GM21367 (cell line): ENCODE measurements at regions not wholly inside any gene's neighbourhood (a gene's known extent, or its start where the extent isn't known, plus 50 kb on each side); places are given as distances from the start of the nearest gene placed in this dataset.
"Not testable (repeated sequence)": the region's sequence is repeated elsewhere in the genome, so short reads cannot be mapped to it uniquely, and the experiment has no call there.

Source experiments
- ATAC-seq: cut with Tn5 transposase; IDR thresholded peaks from one replicate; pipeline ENCODE4 v1.9.1; 2021; ENCODE audit not compliant: unreplicated experiment

- no peak for ATAC-seq
Measured at GRCh38 chr5:145660897-145661640, 174.1 kb downstream of the PRELID2 start.

GRCh38 chr5:145658435-145658834 is 176.7 kb downstream of the PRELID2 start:
- no peak for ATAC-seq

- ATAC-seq: not testable (repeated sequence)
Measured at GRCh38 chr5:145652700-145653099, 182.4 kb downstream of the PRELID2 start.

DNA sequence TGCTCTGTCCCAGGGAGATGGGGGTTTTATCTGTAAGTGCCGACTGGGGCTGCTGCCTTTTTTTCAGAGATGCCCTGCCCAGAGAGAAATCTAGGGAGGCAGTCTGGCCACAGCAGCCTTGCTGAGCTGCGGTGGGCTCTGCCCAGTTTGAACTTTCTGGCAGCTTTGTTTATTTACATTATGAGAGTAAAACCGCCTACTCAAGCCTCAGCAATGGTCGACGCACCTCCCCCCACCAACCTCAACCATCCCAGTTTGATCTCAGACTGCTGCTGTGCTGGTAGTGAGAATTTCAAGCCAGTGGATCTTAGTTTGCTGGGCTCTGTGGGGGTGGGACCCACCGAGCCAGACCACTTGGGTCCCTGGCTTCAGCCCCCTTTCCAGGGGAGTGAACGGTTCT is 188.0 kb downstream of the PRELID2 start:
- ATAC-seq: not testable (repeated sequence)

- ATAC-seq: not testable (repeated sequence)
Measured at GRCh38 chr5:145643214-145643613, 191.9 kb downstream of the PRELID2 start.

DNA sequence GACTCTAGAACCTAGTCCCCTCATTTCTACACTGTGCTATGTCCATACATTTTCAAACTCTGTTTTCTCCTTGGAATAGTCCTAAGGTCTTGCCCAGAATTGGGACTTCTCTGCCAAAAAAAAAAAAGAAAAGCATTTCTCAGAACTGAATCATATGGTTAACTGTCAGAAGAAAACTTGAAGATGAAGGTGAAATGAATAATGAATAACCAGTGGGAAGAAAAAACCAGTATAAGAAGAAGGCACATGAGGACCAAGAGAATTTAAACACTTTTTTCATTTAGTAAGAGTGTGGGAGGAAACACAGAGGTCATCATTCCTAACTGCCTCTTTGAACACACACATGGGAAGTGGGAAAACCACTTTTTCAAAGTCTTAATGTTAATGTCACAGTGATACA is 197.7 kb downstream of the PRELID2 start:
- ATAC-seq: no peak

GRCh38 chr5:145636371-145636770 is 198.8 kb downstream of the PRELID2 start:
- no peak for ATAC-seq

- no peak for ATAC-seq
Measured at GRCh38 chr5:145633474-145633873, 201.7 kb downstream of the PRELID2 start.

- no peak for ATAC-seq
Measured at GRCh38 chr5:145632701-145633100, 202.4 kb downstream of the PRELID2 start.

DNA sequence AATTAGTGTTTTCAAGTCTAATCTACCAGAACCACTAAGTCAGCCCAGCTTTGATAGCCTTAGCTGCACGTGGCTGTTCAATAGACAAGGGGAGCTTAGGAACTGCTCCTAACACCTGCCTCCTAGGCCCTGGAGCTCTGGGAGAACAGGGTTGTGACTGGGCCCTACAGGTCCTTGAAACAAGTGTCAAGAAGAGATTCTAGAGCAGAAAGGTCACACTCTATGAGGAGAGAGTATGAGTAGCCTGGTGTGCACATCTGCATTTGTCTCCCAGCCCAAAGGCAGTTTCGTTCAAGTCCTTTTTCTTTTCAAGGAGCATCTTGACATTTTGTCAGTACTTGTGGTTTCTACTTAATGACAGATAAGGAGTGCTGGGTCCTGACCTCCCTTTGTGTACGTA is 206.1 kb downstream of the PRELID2 start:
- ATAC-seq: no peak

DNA sequence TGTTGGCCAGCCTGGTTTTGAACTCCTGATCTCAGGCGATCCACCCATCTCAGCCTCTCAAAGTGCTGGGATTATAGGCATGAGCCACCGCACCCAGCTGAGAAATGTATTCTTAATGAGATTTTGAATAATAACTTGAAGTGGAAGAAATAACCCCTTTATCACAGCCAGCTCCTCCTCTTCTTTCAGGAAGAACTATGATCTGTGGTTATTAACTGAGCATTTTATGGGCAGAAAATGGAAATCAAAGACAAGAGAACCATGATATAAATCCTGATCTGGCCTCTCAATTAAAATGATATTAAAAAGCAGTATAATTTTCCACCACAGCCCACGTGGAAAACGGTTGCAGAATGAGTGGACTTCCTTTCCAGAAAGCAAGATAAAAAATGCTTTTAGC is 206.6 kb downstream of the PRELID2 start:
- ATAC-seq: no peak

DNA sequence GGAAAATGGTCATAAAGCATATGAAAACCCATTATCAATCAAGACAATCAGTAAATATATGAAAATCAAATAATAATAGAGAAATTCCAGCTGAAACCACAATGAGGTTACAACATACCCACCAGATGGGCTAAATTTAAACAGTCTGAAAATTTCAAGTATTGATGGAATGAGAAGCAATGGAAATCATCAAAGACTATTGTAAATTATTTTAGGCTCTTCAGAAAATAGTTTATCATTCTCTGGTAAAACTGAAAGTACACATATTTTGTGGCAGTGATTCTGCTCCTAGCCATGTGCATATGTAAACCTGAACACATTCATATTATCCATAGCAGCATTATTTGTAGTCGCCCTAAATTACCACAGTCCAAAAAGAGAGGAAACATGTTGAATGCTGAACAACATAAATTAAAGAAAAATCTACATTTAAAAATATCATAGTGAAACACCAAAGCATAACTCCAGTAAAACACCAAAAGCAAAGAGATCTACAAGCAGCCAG is 215.3 kb downstream of the PRELID2 start:
- no peak for ATAC-seq

DNA sequence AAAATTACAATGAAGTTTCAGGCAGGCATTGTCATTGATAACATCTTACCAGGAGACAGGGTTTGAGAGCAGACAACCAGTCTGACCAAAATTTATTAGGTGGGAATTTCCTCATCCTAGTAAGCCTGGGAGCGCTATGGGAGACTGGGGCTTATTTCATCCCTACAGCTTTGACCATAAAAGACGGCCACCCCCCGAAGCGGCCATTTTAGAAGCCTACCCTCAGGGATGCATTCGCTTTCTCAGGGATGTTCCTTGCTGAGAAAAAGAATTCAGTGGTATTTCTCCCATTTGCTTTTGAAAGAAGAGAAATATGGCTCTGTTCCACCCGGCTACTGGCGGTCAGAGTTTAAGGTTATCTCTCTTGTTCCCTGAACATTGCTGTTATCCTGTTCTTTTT is 218.4 kb downstream of the PRELID2 start:
- ATAC-seq: not testable (repeated sequence)

DNA sequence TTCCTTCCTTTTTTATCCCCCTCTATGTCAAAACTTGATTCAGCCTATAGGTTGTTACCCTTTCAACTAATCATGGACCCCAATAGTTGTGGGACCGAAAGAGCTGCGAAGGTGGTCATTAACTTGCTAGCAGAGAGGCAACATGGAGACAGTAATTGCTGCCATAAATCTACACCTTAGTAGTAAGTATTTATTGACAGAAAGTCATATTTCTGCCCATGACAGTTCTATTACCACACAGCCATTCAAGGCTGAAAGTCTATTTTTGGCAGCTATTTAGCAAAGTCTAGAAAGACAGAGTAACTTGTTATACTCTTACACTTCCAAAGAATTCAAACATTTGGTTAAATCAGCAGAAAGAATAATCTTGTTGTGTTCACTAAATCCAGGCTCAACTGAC is 236.2 kb downstream of the PRELID2 start:
- no peak for ATAC-seq

GRCh38 chr5:145598184-145598583 is 237.0 kb downstream of the PRELID2 start:
- no peak for ATAC-seq

- ATAC-seq: no peak
Measured at GRCh38 chr5:145591578-145591977, 243.6 kb downstream of the PRELID2 start.

GRCh38 chr5:145589063-145589462 is 246.1 kb downstream of the PRELID2 start:
- no peak for ATAC-seq

DNA sequence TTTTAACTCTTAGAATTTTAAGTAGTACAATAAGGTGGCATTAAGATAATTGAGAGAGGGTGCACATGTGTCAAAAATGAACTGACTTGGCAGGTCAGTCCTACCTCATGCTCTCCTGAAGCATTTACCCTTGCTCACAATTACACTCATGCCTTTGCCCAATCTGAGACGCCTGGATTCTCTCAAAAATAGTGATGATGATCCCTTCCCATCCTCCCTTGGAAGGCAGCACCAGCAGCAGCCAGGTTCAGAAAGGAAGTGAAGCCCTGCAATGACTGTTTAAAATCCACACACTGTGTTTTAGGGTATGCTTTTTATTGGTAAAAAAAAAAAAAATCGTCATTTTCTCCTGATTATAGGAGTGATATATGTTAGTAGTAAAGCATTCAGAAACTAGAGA is 246.6 kb downstream of the PRELID2 start:
- ATAC-seq: no peak

DNA sequence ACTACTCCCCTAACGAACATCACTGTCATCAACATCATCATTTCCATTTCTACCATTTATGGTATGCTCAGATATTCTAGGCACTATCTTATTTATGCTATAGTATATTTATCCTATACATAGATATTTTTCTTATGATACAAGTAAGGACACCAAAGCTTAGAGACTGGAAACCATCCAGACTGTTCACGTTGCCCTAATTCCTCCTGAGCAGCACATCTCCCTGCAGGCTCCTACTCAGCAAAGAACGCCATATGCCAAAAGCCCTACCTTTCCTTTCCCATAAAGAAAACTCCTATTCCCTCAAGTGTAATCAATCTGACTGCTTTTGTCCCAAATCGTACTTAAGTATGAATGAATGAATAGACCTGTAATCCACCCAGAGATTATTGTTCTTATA is 247.0 kb downstream of the PRELID2 start:
- no peak for ATAC-seq

DNA sequence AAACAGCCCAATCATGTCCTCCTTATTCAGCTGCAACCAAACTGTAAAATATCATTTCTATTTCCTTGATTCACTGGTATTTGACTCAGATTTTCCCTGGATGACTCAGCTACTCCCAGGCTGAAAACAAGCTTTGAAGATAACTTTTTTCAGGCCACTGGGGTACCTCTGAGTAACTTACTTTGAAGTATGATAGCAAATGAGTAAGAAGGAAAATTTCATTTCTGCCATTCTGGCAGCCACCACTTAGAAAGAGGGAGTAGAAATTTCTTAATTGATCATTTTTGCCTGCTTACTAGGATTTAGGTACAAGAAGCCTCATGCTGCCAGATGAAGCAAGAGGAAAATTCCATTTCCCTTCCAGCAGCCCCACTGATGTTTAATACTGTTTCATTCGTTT is 247.4 kb downstream of the PRELID2 start:
- no peak for ATAC-seq

DNA sequence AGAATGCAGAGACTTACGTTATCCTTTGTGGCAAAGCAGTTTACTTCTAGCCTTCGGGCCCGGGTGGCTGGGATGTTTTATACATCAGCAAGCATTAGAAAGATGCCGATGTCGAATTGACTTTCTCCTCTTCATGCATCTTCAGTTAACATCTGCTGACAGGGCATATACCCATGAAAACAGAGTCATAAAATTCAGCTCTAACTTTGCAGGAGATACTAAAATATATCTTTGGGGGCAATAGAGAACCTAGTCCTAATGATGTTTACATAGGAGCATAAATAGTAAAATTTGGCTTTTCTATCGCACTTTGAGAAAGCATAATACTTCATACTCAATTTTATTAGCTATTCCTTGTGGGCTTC is 247.9 kb downstream of the PRELID2 start:
- ATAC-seq: no peak

DNA sequence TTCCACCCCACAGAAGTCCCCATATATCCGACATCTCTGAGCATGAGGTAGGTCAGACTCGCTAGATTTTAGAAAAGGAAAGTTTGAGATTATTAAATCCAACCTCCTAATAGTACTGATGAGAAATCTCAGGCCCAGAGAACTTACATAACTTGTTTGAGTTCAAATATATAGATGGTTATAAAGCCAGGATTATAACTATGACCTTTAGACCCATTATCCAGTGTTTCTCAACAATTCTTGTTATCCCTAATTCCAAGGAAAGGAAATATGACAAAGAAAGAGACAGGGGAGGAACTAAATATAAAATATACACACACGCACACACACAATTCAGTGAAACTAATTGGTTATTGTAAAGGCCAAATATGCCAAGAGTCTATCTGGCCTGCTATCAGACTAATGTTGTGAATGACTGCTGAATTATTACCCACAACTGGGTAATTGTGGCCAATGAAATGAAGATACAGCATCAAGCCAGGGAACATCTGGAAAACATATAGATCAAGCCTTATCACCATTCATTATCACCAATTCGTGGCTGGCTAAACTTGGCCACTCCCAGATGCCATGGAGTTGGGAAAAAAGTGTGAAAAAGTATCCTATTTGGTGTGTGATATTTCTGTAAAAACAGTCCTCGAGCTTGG is 248.4 kb downstream of the PRELID2 start:
- no peak for ATAC-seq
